SU-DHL-6 (cell line): ENCODE measurements at regions not wholly inside any gene's neighbourhood (a gene's known extent, or its start where the extent isn't known, plus 50 kb on each side); places are given as distances from the start of the nearest gene placed in this dataset.
"Not testable (repeated sequence)": the region's sequence is repeated elsewhere in the genome, so short reads cannot be mapped to it uniquely, and the experiment has no call there.

Experiments used
- H2AFZ ChIP-seq: fragments of 200-600 bp; sonication (generic); 2 replicates; pipeline ENCODE4 v1.6.1; 2014; ENCODE audit warnings: low read depth, mild to moderate bottlenecking, moderate library complexity, mixed read lengths, antibody characterized with exemption, low read length; ENCODE audit not compliant: severe bottlenecking
- H3F3A ChIP-seq: fragments of 200-600 bp; shearing (Covaris generic); 2 replicates; pipeline ENCODE4 v1.6.0; 2016; ENCODE audit warnings: antibody characterized with exemption, mild to moderate bottlenecking; ENCODE audit not compliant: insufficient read depth
- H3K27ac ChIP-seq: fragments of 200-600 bp; sonication (generic); 2 replicates; pipeline ENCODE4 v1.5.1; 2016; ENCODE audit warnings: low read depth, mild to moderate bottlenecking, low read length, moderate library complexity, mixed read lengths
- H3K27me3 ChIP-seq: fragments of 200-600 bp; sonication (generic), shearing (Covaris generic); 2 replicates; pipeline ENCODE4 v1.6.0; 2014; ENCODE audit warnings: mild to moderate bottlenecking, low read length
- H3K36me3 ChIP-seq: fragments of 200-600 bp; sonication (generic); 2 replicates; pipeline ENCODE4 v1.6.1; 2014; ENCODE audit warnings: mild to moderate bottlenecking, low read length, mixed read lengths
- H3K4me2 ChIP-seq: fragments of 300-600, 200-600 bp; shearing (Covaris generic), sonication (generic); 2 replicates; pipeline ENCODE4 v1.6.0; 2014; ENCODE audit warnings: low read length, low read depth, mild to moderate bottlenecking; ENCODE audit not compliant: poor library complexity, severe bottlenecking
- H3K4me3 ChIP-seq: fragments of 200-600 bp; sonication (generic); 2 replicates; pipeline ENCODE4 v1.5.1; 2014; ENCODE audit warnings: antibody characterized with exemption, low read length, mild to moderate bottlenecking, mixed read lengths; ENCODE audit not compliant: insufficient read depth, poor library complexity, severe bottlenecking
- H3K79me2 ChIP-seq: fragments of 200-600 bp; sonication (generic); 2 replicates; pipeline ENCODE4 v1.6.1; 2014; ENCODE audit warnings: mild to moderate bottlenecking, low read length, moderate library complexity; ENCODE audit not compliant: insufficient read depth
- H3K9ac ChIP-seq: fragments of 200-600 bp; sonication (generic); 2 replicates; pipeline ENCODE4 v1.7.0; 2014; ENCODE audit warnings: mild to moderate bottlenecking, low read length
- H3K9me2 ChIP-seq: fragments of 200-600 bp; sonication (generic); replicated peaks from 2 replicates; pipeline ENCODE4 v1.6.1; 2014; ENCODE audit warnings: low read length; ENCODE audit not compliant: insufficient read depth
- H3K9me3 ChIP-seq: fragments of 200-600 bp; sonication (generic); 2 replicates; pipeline ENCODE4 v1.6.1; 2014; ENCODE audit warnings: low read length, mixed read lengths; ENCODE audit not compliant: insufficient read depth
- H4K20me1 ChIP-seq: fragments of 200-600 bp; sonication (generic); 2 replicates; pipeline ENCODE4 v1.6.1; 2014; ENCODE audit warnings: low read depth, mild to moderate bottlenecking, antibody characterized with exemption, low read length, moderate library complexity, mixed read lengths
- CTCF ChIP-seq: fragments of 200-600 bp; sonication (generic); IDR thresholded peaks from one replicate; pipeline ENCODE4 v1.5.1; 2017; ENCODE audit warnings: antibody characterized with exemption, mild to moderate bottlenecking, low read length, moderate library complexity; ENCODE audit not compliant: insufficient read depth, poor library complexity, severe bottlenecking
- EZH2phosphoT487 ChIP-seq: fragments of 200-600 bp; sonication (generic), shearing (Covaris generic); conservative IDR thresholded peaks from 2 replicates; pipeline ENCODE4 v1.6.1; 2018; ENCODE audit warnings: mild to moderate bottlenecking, antibody characterized with exemption, low read length, moderate library complexity, mixed read lengths

GRCh38 chr3:80338366-80338765 lies 570.6 kb upstream of the ROBO1 start:
- no peaks in the 10 kb centered on the region for H3K9me3 ChIP-seq
- TF ChIP-seq EZH2phosphoT487 (no peak), CTCF (no peak)
- H3K36me3 ChIP-seq, result no peaks in the 10 kb centered on the region
- H3K9ac ChIP-seq, result no peak overlapping the region
- H4K20me1 ChIP-seq, result no peaks in the 10 kb centered on the region
- H3K9me2 ChIP-seq, result no peaks in the 10 kb centered on the region
- H3K27me3 ChIP-seq, result no peaks in the 10 kb centered on the region
- H3F3A ChIP-seq, result no peaks in the 10 kb centered on the region
- H3K27ac ChIP-seq, result no peak overlapping the region
- no peak overlapping the region for H3K4me2 ChIP-seq
- no peak overlapping the region for H3K4me3 ChIP-seq
- H2AFZ ChIP-seq, result no peak overlapping the region
- H3K79me2 ChIP-seq, result no peaks in the 10 kb centered on the region

GRCh38 chr3:80334534-80334933 lies 566.7 kb upstream of the ROBO1 start:
- Histone ChIP-seq H3F3A (no peaks in the 10 kb centered on the region), H3K9me3 (no peaks in the 10 kb centered on the region), H3K27ac (no peak overlapping the region), H2AFZ (no peak overlapping the region), H3K9me2 (no peaks in the 10 kb centered on the region), H3K27me3 (no peaks in the 10 kb centered on the region), H3K79me2 (no peaks in the 10 kb centered on the region), H3K9ac (no peak overlapping the region), H3K4me2 (no peak overlapping the region), H3K36me3 (no peaks in the 10 kb centered on the region), H3K4me3 (no peak overlapping the region), H4K20me1 (no peaks in the 10 kb centered on the region)
- TF ChIP-seq EZH2phosphoT487 (no peak), CTCF (no peak)

GRCh38 chr3:80331494-80332170 lies 563.8 kb upstream of the ROBO1 start:
- H3K36me3 ChIP-seq, result no peaks in the 10 kb centered on the region
- H2AFZ ChIP-seq, result no peak overlapping the region
- H3K9me3 ChIP-seq, result no peaks in the 10 kb centered on the region
- no peaks in the 10 kb centered on the region for H3K9me2 ChIP-seq
- H3K27ac ChIP-seq, result no peak overlapping the region
- H3K9ac ChIP-seq, result no peak overlapping the region
- H3K4me3 ChIP-seq, result no peak overlapping the region
- H4K20me1 ChIP-seq, result no peaks in the 10 kb centered on the region
- no peaks in the 10 kb centered on the region for H3F3A ChIP-seq
- H3K79me2 ChIP-seq, result no peaks in the 10 kb centered on the region
- no peak overlapping the region for H3K4me2 ChIP-seq
- TF ChIP-seq CTCF (no peak), EZH2phosphoT487 (no peak)
- H3K27me3 ChIP-seq, result no peaks in the 10 kb centered on the region

- not testable (repeated sequence) for H3K27me3 ChIP-seq, H3K9ac ChIP-seq, H3K27ac ChIP-seq, H3K4me2 ChIP-seq, H4K20me1 ChIP-seq, H3K4me3 ChIP-seq, H3K9me2 ChIP-seq, H3K79me2 ChIP-seq, H2AFZ ChIP-seq, H3K36me3 ChIP-seq, H3F3A ChIP-seq, H3K9me3 ChIP-seq
Observed at GRCh38 chr3:80314541-80314940, 546.7 kb upstream of the ROBO1 start.
